ENCODE measurements at regions not wholly inside any gene's neighbourhood (a gene's known extent, or its start where the extent isn't known, plus 50 kb on each side); places are given as distances from the start of the nearest gene placed in this dataset.
"Not testable (repeated sequence)": the region's sequence is repeated elsewhere in the genome, so short reads cannot be mapped to it uniquely, and the experiment has no call there.

DNA sequence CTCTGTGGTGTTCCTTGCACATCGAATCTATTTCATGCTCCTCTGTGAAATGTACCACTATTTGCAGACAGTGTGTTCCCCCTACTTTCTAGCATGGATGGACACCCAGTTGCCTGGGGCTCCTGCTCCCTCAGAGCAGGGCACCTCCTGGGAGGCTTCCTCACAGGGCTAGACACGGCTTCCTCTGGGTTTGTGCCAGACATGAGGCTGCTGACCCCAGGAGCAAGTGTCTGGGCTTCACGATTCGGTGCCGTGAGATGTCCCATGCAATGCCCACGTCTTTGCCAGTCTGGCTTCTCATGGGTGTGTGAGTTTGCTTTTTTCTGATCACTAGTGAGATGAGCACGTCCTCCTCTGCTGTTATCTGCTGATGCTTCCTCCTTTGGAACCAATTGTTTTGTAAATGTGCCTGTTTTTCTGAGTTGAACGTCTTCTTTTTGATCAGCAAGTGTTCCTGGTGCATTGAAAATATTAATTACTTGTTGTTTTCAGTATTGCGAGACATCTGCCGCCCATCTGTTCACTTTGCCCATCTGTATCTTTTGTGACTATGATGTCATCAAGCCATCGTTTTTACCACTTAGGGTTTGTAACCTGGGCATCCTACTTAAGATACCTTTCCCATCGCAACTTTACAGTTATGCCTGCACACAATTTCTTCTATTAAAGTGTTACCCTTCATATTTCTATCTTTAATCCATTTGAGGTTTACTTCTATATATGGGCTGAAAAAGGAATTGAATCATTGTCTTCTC lies 92.0 kb downstream of the TTLL2 start:
- POLR2A ChIA-PET: no interaction called here
- Mint-ChIP-seq H3K4me1 (no peaks in the 10 kb centered on the region), H3K9me3 (peaks cover 0 to 3% (median 0%) of the 10 kb centered on the region in 9 donors), H3K36me3 (no peaks in the 10 kb centered on the region), H3K4me3 (no peak overlapping the region), H3K27me3 (peaks cover 0 to 24% (median 14%) of the 10 kb centered on the region in 5 donors), H3K27ac (no peak overlapping the region)
- ATAC-seq (no peak), DNase-seq (no peak)

DNA sequence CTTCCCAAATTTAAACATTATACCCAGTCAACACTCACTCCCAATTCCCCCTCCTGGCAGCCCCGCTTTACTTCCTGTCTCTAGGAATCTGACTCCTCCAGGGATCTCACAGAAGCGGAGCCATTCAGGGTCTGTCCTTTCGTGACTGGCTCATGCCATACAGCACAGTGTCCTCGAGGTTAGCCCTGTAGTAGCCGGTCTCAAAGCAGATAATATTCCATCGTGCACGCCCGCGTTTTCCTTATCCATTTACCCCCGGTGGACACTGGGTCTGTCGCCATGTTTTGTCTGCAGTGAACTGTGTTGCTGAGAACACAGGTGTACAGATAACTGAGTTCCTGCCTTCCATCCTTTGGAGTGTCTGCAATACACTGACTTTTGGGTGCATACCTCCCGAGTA lies 95.3 kb downstream of the TTLL2 start:
- Mint-ChIP-seq H3K4me3 (no peak overlapping the region), H3K27ac (no peak overlapping the region), H3K27me3 (peaks cover 0 to 24% (median 13%) of the 10 kb centered on the region in 5 donors), H3K4me1 (no peaks in the 10 kb centered on the region), H3K9me3 (peaks cover 0 to 3% (median 0%) of the 10 kb centered on the region in 9 donors), H3K36me3 (no peaks in the 10 kb centered on the region)
- ATAC-seq (no peak), DNase-seq (no peak)
- POLR2A ChIA-PET: no interaction called here

DNA sequence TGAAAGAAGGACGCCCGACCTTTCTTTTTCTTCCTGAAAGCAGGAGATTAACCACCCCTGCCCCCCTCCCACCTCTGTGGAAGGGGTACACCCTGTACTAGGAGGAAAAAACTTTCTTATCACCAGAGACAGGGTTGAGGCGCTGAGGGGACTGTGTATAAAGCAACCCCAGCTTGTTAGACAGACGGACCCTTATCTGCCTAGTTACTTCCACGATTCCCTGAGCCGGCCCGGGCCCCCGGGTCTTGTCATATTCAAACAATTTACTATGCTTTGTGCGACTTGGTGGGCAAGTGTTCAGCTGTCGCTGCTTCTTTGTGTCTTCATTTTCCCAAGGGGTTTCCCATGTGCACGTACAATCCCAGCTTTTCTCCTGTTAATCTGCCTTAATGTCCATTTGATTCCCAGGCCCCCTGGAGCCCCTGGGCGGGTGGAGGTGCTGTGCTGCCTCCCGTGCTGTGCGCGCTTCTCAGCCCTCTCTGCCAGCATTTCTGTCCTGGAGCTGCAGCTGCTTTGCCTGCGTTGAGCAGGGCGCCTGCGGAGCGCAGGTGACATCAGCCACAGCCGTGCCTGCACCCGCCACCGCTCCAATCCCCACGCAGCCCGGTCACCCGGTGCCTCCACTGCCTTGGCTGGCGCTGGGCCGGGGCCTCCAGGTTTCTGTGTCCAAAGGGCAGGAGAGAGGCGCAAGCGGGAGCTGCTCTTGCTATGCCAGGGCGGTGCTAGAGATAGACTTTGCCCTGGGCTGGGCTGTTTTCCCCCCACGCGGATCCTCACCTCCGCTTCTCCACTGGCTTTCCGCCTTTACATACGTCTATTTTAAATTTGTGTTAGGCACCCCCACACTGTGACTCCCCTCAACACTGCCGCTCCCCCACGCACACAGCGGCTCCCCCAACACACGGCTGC lies 96.2 kb downstream of the TTLL2 start:
- no peak for DNase-seq
- Mint-ChIP-seq H3K4me3 (no peak overlapping the region), H3K4me1 (no peaks in the 10 kb centered on the region), H3K36me3 (no peaks in the 10 kb centered on the region), H3K27ac (no peak overlapping the region), H3K27me3 (peaks cover 0 to 28% (median 13%) of the 10 kb centered on the region in 5 donors), H3K9me3 (peaks cover 0 to 3% (median 0%) of the 10 kb centered on the region in 9 donors)
- ATAC-seq: no peak
- POLR2A ChIA-PET: no interaction called here

DNA sequence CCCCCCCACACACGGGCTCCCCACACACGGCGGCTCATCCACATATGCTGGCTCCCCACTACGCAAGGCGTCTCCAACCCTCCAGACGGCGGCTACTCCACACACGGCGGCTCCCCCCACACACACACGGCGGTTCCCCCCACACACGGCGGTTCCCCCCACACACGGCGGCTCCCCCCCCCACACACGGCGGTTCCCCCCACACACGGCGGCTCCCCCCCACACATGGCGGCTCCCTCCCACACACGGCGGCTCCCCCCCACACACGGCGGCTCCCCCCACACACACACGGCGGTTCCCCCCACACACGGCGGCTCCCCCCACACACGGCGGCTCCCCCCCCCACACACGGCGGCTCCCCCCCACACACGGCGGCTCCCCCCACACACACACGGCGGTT lies 97.1 kb downstream of the TTLL2 start:
- H3K36me3 Mint-ChIP-seq, H3K4me3 Mint-ChIP-seq, DNase-seq, H3K4me1 Mint-ChIP-seq, H3K9me3 Mint-ChIP-seq, H3K27ac Mint-ChIP-seq, POLR2A ChIA-PET, ATAC-seq: not testable (repeated sequence)
- H3K27me3 Mint-ChIP-seq: peaks cover 0 to 27% (median 11%) of the 10 kb centered on the region in 5 donors

DNA sequence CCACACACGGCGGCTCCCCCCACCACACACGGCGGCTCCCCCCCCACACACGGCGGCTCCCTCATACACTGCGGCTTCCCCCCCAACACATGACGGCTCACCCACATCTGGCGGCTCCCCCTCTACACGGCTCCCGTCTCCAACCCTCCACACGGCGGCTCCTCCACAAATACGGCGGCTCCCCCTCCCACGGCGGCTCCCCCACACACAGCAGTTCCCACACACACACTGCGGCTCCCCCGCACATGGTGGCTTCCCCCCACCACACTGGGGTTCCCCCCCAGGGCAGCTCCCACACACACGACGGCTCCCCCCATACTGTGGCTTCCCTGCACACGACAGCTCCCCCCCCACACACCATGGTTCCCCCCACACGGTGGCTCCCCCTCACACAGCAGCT lies 98.0 kb downstream of the TTLL2 start:
- H3K27me3 Mint-ChIP-seq: peaks cover 0 to 27% (median 8%) of the 10 kb centered on the region in 5 donors
- H3K4me3 Mint-ChIP-seq: no peak overlapping the region
- H3K36me3 Mint-ChIP-seq: no peaks in the 10 kb centered on the region
- H3K27ac Mint-ChIP-seq: no peak overlapping the region
- POLR2A ChIA-PET: no interaction called here
- no peak for DNase-seq
- peaks cover 0 to 3% (median 0%) of the 10 kb centered on the region in 9 donors for H3K9me3 Mint-ChIP-seq
- no peaks in the 10 kb centered on the region for H3K4me1 Mint-ChIP-seq
- ATAC-seq: no peak

DNA sequence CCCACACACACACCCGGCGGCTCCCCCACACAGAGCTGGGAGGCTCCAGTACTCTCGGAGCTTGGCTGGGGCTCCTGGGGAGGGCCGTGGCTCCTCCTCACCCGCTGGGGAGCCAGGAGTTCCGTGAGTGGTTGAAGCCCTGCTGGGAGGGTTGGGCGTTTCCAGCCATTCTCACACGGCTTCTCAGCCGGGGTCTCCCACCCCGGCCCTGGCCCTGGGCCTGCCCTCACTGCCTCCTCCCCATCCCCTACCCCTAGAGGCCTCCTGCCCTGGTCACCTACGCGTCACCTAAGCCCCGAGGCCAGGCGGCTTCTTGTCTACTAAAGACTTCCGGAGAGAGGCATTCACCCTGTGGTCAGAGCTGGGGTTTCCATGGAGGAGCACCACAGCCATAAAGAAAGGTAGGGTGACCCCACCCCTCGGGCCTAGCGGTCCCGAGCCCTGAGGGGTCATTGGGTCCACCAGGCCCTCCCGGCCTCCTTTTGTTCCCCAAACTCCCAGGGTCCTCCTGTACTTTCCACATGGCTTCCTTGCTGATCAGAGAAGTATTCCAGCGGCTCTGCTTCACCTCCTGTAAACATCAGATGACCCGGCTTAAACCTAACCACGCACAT lies 99.3 kb downstream of the TTLL2 start:
- Mint-ChIP-seq H3K36me3 (no peaks in the 10 kb centered on the region), H3K4me3 (no peak overlapping the region), H3K9me3 (peaks cover 0 to 4% (median 0%) of the 10 kb centered on the region in 9 donors), H3K27me3 (peaks cover 7 to 34% (median 13%) of the 10 kb centered on the region in 5 donors), H3K4me1 (no peaks in the 10 kb centered on the region), H3K27ac (peak overlapping the region in 1 of 10 donors; percentile 59)
- POLR2A ChIA-PET: no interaction called here
- ATAC-seq (no peak), DNase-seq (no peak)

DNA sequence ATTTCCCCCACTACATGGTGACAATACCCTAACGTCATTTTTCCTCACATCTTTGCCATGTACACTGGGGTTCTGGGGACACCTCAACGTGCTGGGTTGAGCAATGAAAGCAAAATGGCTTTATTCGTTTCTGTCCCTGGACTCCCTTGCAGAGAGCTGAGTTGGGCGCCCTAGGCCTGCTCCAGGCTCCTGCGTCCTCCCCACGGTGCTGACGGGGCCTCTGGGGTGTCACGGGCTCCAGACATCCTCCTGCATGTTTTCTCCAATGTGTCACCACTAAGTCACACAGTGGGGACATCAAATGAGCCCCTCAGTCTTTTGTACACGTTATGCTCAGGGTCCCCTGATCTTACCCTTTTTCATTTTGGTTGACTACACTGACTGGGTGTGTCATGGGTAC lies 99.8 kb downstream of the TTLL2 start:
- peaks cover 0 to 8% (median 0%) of the 10 kb centered on the region in 9 donors for H3K9me3 Mint-ChIP-seq
- H3K27ac Mint-ChIP-seq: peak overlapping the region in 2 of 10 donors; percentile 15 to 59
- POLR2A ChIA-PET: no interaction called here
- H3K27me3 Mint-ChIP-seq: peaks cover 11 to 39% (median 15%) of the 10 kb centered on the region in 5 donors
- H3K36me3 Mint-ChIP-seq: no peaks in the 10 kb centered on the region
- no peaks in the 10 kb centered on the region for H3K4me1 Mint-ChIP-seq
- H3K4me3 Mint-ChIP-seq: no peak overlapping the region
- DNase-seq (no peak), ATAC-seq (no peak)

DNA sequence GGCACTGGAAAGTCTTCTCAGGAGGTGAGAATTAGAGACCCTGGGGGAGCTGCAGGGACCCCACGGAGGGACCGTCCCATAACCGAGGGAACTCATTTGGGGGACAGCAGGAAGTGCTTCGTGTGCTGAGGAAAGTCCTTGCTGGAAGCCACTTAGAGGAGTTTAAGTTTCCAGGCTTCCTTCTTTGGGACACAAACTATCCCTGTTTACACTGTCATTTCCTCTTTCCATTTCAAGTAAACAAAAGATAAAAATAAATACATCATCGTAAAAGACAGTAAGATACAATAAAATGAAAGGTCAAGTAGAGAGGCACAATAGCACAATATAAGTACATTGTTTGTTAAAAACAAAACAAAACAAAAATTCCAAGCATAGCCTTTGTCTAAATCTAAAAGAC lies 101.2 kb downstream of the TTLL2 start:
- Mint-ChIP-seq H3K27me3 (peaks cover 13 to 53% (median 22%) of the 10 kb centered on the region in 5 donors), H3K9me3 (peaks cover 0 to 17% (median 0%) of the 10 kb centered on the region in 9 donors), H3K4me1 (no peaks in the 10 kb centered on the region), H3K27ac (no peak overlapping the region), H3K36me3 (no peaks in the 10 kb centered on the region), H3K4me3 (no peak overlapping the region)
- ATAC-seq (no peak), DNase-seq (no peak)
- POLR2A ChIA-PET: no interaction called here

DNA sequence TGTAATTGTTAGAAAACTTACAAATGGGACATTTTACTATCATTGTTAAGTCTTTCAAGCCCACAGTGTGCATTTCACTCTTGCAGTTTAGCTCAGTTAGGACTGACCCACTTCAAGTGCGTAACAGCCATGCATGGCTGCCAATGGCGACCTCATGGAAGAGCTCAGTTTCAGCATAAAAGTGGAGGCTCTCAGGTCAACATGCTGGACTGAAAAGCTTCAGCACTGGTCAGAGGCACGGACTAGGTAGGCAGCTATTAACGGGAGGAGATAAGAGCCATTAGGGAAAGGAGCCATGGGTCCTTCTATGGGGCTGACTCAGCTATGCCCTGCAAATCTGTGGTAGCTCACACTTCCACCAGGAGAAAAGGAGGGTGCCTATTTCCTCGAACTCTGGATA lies 101.8 kb downstream of the TTLL2 start:
- POLR2A ChIA-PET: no interaction called here
- peaks cover 14 to 54% (median 23%) of the 10 kb centered on the region in 5 donors for H3K27me3 Mint-ChIP-seq
- no peak overlapping the region for H3K27ac Mint-ChIP-seq
- no peaks in the 10 kb centered on the region for H3K4me1 Mint-ChIP-seq
- peaks cover 0 to 17% (median 0%) of the 10 kb centered on the region in 9 donors for H3K9me3 Mint-ChIP-seq
- DNase-seq (no peak), ATAC-seq (no peak)
- H3K36me3 Mint-ChIP-seq: no peaks in the 10 kb centered on the region
- no peak overlapping the region for H3K4me3 Mint-ChIP-seq

DNA sequence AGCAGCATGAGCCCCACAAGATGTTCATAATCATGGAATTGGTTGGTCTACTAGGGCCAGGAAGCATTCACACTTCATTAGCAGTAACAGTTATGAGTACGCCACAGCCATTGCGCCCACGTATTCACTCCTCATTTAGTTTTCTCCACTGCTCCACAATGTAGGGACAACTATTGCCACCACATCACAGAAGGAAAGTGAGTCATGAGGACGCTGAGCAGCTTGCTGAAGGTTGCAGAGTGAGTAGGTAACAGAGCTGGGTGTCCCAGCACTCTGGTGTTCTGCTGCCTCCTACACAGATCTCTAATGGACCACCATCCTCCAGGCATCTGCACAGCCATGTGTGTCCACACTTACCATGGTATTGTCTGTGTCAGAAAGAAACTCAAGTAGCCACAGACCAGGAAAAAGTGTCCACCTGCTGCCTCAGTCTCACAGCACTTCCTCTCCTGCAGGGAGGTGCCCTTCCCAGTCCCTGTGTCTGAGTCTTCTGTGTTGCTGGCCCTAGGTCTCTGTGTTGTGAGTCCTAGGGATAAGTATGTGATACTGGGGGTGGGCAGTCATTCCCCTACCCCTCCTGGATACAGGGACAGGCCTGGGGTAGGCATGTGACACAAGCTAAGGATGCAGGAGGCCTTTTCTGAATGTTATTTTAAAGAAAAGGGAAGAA lies 103.9 kb downstream of the TTLL2 start:
- Mint-ChIP-seq H3K27ac (no peak overlapping the region), H3K27me3 (peaks cover 15 to 65% (median 24%) of the 10 kb centered on the region in 5 donors), H3K4me1 (no peaks in the 10 kb centered on the region), H3K36me3 (no peaks in the 10 kb centered on the region), H3K9me3 (peaks cover 0 to 17% (median 0%) of the 10 kb centered on the region in 9 donors), H3K4me3 (no peak overlapping the region)
- DNase-seq (no peak), ATAC-seq (no peak)
- POLR2A ChIA-PET: no interaction called here

DNA sequence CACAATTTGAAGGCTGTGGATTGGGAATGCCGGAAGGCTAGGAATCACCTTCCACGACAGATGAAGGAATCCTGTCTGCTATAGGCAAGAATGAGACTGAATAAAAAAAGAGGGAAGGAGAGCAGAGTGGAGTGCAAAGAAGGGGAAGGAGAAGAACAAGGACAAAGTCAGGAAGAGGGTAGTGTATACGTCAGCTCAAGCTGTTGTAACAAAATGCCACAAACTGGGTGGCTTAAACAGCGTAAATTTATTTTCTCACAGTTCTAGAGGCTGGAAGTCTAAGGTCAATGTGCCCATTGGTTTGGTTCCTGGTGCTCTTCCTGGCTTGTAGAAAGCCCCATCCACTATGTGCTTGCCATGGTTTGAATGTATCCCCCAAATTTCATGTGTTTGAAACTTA lies 104.5 kb downstream of the TTLL2 start:
- H3K27me3 Mint-ChIP-seq: peaks cover 15 to 65% (median 24%) of the 10 kb centered on the region in 5 donors
- no peak for ATAC-seq
- H3K4me1 Mint-ChIP-seq: no peaks in the 10 kb centered on the region
- no peak overlapping the region for H3K27ac Mint-ChIP-seq
- no peak overlapping the region for H3K4me3 Mint-ChIP-seq
- no peak for DNase-seq
- POLR2A ChIA-PET: no interaction called here
- peaks cover 0 to 17% (median 0%) of the 10 kb centered on the region in 9 donors for H3K9me3 Mint-ChIP-seq
- no peaks in the 10 kb centered on the region for H3K36me3 Mint-ChIP-seq

DNA sequence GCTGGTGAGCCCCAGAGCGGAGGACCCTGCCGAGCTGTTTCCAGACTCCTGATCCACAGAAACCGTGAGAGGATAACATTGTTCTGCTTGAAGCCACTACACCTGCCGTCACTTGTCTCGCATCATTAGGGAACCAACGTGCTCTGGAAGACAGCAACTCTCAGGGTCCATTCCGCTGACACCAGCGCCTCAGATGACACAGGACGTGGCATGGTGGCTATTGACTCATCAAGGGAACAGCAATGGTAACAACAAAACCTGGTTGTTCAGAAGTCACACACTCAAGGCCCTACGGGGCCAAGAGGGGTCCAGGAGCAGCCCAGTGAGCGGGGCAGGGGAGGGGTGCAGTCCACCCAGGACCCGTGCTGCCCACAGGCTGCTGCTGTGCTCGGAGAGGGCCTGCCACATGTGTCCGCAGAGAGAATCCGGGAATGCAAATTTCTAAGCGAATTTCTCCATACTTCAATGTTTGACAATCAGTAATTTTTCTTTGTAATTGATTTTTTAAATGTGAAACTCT lies 110.4 kb downstream of the TTLL2 start:
- H3K36me3 Mint-ChIP-seq: no peaks in the 10 kb centered on the region
- H3K9me3 Mint-ChIP-seq: peaks cover 0 to 6% (median 0%) of the 10 kb centered on the region in 9 donors
- DNase-seq (no peak), ATAC-seq (no peak)
- H3K4me3 Mint-ChIP-seq: no peak overlapping the region
- H3K27me3 Mint-ChIP-seq: peaks cover 13 to 27% (median 19%) of the 10 kb centered on the region in 5 donors
- H3K4me1 Mint-ChIP-seq: no peaks in the 10 kb centered on the region
- no peak overlapping the region for H3K27ac Mint-ChIP-seq
- POLR2A ChIA-PET: no interaction called here

All from naive thymus-derived CD8-positive, alpha-beta T cell (primary cell).